GM18502 (cell line): ENCODE measurements at regions not wholly inside any gene's neighbourhood (a gene's known extent, or its start where the extent isn't known, plus 50 kb on each side); places are given as distances from the start of the nearest gene placed in this dataset.

Experiments
- ATAC-seq: cut with Tn5 transposase; IDR thresholded peaks from one replicate; pipeline ENCODE4 v1.9.1; 2021; ENCODE audit warnings: mild to moderate bottlenecking; ENCODE audit not compliant: unreplicated experiment, poor library complexity

DNA sequence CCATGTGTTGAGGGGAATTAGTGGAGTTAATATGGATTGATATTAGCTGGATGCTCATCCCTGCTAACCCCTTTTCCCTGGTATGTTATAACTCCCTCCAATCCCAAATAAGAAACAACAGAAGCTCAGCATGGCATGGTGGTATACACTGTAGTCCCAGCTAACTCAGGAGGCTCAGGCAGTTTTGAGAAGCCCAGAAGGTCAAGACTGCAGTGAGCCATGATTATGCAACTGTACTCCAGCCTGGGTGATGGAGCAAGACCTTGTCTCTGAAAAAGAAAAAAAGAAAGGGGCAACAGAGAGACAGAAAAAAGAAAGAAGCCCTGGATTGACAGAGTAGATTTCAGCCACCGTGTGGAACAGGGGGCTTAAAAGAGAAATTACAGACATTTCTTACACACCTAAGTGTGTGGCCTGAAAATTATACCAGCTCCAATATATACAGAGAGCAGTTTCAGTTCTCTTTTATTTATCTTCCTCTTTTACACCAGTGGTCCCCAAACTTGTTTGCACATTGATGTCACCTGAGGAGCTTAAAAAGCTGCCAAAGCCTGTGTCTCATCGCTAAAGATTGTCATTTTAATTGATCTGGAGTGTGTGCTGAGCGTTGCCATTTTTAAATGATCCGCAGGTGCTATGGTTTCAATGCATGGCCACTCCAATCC lies 203.6 kb downstream of the UBE2E3 start:
- ATAC-seq, result peak; percentile 99

DNA sequence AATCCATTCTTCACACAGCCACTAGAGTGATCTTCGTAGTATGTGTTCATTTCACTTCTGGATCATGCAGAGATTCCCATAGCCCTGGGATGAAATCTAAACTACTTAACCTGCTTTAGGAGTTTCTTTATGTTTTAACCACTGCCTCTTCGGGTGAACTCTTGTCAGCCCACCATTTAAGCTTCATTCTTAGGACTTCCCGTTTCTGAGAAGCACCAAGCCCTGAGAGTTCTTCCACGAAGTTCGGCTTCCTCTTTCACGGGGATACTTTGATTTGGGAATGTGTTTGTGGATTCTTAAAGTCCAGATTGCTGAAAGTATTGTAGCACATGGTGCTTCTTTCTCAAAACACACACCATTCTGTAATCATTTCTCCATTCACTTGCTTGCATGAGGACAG lies 205.0 kb downstream of the UBE2E3 start:
- no peak for ATAC-seq

DNA sequence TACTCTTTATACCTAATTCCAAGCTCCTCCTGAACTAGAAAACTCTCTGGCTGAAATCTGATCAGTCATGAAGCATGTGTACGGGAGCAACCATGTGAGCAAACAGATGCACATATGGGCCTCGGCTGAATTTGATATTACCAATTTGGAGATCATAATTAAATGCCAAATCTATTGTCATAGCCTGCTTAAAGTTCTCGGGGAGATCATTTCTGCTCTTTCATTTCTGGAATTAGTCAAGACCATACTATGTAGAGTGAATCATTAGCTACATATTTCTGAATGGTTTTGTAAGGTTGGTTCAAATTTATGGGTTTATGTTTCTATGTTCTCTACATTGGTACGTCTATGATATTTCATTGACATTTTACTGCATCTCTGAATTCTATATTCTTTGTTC lies 205.5 kb downstream of the UBE2E3 start:
- no peak for ATAC-seq

DNA sequence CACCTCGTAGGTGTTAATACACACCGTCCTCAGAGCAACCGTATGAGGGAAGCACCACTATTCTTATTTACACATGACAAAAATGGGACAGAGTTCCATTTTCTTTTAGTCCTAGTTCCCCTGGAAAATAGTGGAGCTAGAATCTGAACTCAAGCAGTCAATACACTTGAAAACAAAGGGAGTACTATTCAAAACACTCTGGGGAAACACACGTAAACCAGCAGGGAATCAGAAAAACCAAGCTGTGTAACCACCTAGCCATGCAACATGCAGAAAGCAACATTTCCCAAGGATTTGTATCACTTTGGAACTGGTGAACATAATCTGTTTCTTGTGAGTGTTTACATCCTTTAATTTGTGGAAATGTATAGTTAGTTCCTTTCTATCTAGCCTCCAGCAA lies 208.2 kb downstream of the UBE2E3 start:
- no peak for ATAC-seq

DNA sequence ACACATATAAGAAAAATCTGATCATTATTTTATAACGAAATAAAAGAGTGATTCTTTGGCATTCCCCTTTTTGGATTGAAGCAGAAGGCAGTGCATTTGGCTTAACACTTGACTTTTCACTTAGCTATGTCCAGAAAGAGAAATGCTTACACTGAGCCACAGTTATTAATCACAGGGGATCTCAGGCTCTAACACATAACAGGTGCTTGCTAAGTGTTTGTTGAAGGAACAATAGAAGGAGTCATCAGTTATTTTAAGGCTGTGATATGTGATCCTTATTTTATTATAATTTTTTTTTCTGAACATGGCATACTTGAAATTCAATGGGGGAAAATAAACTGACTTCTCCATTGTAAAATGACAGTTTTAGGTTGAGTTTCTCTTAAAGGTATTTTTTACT lies 209.5 kb downstream of the UBE2E3 start:
- no peak for ATAC-seq

DNA sequence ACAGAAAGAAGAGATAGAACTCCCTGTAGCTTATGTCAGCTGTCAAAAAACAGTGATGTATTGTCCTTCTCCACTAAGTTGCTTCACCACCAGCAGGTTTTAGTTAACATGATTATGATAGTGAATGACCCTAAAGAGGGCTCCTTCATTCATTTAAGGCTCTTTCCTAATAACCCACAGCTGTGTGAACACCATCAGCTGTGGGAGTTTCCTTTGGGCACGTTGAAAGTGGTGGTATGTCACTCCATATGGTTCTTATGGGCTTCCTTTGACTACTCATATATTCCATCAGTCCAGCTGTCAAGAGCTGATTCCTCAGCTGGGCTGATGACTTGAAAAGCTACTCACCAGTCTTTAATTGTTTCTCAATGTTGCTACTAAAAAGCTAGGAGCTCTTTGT lies 210.3 kb downstream of the UBE2E3 start:
- no peak for ATAC-seq

DNA sequence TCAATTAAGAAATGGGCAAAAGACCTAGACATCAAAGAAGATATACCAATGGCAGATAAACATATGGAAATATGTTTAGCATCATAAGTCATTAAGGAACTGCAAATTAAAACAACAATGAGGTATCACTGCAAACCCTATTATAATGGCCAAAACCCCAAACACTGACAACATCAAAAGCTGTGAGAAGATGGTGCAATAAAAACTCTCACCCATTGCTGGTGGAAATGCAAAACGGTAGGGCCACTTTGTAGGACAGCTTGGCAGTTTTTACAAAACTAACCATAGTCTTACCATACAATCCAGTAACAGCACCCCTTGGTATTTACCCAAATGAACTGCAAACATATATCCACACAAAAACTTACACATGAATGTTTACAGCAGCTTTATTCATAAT lies 213.1 kb downstream of the UBE2E3 start:
- ATAC-seq, result no peak

DNA sequence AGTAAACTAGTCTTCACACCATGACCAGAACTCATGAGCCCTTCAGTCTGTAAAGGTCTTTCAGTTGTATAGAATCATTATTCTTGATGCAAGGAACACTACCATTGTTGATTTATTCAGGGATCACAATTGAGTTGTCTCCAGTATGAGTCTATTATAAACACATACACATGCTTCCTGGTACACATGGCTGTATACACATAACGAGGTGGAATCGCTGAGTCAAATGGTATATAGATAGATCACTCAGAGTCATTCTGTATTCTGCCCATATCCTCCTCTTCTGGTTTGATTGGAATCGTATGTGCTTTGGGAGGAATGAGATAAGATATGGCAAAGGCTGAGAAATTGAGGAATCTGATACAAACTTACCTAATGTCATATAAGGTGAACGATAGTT lies 216.0 kb downstream of the UBE2E3 start:
- no peak for ATAC-seq

DNA sequence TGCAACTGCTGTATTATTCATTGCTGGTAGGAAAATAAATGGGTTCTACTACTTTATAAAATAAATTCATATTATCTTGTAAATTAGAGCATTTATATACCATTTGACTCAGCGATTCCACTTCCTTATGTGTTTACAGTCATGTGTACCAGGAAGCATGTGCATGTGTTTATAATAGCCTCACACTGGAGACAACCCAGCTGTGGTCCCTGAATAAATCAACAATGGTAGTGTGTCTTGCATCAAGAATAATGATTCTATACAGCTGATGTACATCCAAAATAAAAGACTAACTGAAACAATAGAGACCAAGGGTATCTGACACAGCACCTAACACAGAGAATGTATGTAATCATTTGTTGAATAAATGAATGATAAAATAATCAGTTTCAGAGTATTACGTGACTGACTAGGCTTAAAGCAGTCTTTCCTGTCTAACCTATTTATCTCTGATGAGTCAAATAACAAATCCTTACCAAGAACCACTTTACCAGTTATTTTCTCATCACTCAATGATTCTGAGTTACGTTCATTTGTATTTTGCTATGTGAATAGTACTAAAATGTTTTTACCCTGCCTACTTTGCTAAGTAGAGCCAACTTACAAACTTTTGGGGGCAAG lies 216.8 kb downstream of the UBE2E3 start:
- no peak for ATAC-seq

DNA sequence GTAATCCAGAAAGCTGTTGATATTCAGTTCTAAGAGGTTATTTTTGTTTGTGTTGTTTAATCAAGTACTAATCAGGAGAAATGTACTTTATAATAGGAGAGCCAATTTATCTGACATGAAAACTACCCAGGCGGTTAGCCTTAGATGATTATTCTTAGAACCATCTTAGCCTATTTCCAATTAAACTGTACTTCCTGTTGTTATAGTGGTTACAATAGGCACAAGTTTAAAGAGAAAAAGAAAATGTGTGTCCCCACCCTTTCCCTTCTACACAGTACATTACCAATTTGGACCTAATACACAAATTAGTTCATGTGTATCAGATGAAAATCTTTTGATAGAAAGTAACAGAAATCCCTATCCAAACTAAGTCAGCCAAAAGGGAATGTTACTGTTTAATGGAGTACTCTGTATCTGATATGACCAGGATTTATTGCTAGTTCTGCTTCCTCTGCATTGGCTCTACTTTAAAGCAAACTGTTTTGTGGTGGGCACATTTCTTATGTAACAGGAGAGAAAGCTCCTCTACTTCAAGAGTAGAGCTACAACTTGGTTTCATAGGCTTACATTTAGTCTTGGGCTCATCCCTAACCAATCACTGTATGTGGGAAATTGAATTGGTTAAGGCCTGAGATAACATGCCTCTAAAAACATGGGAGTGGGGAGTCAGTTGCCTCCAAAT lies 217.9 kb downstream of the UBE2E3 start:
- ATAC-seq, result no peak

DNA sequence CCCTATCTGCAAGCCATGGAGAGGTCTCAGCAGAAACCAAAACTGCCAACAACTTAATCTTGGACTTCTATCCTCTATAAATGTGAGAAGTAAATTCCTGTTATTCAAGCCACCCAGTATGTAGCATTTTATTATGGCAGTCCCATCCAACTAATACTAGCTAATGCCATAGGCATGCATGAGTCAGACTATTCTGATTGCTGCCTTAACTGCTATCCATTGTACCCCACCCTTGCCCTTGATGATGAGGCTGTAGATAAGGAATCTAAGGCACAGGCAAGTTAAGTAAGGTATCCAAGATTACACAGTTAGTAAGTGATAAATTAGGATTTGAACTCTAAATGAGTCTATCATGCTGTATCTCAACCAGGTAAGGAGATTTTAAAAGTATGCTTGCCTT lies 223.0 kb downstream of the UBE2E3 start:
- no peak for ATAC-seq

DNA sequence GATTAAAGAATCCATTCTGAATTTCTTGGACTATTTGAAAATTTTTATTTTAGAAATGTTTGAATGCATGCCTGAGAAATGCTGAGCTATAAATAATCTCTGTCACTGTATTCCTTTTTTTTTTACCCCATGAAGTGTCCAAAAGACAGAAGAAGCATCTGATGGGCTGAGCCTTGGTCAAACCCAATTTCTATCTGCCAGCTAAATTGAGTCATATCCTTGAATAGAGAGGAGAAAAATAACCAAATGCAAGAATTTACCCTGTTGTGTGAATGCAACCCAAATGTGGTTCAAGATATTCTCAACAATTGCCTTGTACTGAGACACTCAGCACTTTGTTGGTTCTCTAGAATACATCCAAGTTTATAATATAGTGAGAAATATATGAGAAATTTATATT lies 223.5 kb downstream of the UBE2E3 start:
- ATAC-seq, result no peak

DNA sequence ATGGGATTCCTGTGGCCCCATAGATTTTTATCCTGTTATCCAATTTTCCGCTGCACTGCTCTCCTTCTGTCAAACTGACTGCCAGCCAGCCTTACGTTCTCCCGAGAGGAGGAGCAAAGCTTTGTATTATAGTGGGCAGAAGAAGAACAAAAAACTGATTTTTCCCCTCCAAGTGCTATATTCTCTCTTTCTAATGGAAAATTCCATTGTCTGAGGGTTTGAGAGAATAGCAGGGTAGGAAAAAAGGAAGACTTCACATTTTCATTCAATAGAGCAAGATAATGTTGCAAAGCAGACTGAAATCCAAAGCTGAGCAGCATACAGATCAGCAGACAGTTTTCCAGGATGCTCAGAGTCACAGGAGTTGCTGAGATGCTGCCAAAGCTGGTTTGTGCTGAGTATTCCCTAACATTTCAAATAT lies 238.0 kb downstream of the UBE2E3 start:
- ATAC-seq, result no peak

DNA sequence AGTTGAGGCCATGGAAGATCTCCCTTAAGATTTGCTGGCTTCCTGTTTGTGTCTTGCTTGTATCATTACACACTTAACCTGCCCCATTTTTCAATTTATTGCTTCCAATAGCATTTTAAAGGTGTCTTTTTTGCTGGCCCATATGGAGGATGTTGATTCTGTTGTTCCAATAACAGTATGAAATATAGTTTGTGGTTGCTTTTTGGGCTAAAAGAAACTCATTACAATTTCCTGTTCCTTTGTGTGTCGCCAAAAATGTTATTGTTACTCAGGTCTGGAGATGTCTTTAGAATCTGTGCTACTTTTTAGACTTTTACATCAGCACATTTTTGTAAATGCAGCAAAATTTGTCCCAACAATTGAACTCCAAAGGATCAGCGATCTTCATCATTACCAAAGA lies 234.0 kb upstream of the ITGA4 start:
- no peak for ATAC-seq

DNA sequence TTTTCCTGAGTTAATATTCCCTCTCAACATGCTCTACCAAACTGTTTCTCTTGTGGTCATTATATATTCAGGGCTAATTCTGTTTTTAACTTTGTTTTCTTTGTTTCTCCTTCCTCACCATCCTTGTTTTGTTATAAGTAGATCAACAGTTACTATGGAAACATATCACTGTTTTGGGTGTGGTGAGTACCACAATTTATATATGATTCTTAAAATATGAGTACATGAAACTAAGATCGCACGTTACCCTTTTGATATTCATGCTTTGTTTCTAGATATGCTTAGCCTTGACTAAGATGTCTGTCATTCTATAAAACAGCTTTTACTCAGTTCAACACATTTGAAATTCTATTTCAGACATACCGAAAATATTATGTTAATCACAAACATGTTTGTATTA lies 232.3 kb upstream of the ITGA4 start:
- ATAC-seq, result no peak

DNA sequence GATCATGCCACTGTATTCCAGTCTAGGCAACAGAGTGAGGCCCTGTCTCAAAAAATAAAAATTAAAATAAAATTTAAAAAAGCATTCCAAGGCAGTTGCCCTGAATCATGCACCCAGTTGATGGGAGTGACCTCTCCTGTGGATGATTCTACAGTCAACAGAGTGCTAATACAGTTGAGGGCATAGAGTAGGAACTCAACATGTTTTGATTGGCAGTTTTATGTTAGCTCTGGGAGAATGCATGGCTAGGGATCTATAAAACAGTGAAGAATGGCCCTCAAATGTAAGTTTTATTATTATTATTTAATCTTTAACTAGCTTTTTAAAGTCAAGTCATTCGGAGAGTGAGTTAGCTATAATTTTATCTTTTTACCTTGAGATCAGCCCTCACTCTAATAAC lies 228.5 kb upstream of the ITGA4 start:
- ATAC-seq, result no peak

DNA sequence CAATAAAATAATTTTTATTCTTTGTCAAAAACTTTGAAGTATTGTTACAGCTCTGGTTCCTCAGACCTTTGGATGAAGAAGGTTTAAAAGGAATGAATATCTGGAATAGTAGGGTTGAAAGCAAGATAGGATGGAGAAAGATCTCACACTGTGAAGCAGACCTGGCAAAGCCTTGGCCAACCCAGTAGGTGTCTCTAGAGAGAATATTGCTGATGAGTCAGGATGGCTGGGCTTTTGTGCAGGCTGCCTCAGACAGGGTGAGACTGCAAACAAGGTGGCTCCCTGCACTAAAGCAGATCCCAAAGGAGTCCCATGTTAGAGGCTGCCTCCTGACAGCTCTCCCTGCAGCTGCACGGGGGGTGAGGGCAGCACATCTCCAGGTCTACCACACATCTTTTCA lies 226.0 kb upstream of the ITGA4 start:
- ATAC-seq, result no peak

DNA sequence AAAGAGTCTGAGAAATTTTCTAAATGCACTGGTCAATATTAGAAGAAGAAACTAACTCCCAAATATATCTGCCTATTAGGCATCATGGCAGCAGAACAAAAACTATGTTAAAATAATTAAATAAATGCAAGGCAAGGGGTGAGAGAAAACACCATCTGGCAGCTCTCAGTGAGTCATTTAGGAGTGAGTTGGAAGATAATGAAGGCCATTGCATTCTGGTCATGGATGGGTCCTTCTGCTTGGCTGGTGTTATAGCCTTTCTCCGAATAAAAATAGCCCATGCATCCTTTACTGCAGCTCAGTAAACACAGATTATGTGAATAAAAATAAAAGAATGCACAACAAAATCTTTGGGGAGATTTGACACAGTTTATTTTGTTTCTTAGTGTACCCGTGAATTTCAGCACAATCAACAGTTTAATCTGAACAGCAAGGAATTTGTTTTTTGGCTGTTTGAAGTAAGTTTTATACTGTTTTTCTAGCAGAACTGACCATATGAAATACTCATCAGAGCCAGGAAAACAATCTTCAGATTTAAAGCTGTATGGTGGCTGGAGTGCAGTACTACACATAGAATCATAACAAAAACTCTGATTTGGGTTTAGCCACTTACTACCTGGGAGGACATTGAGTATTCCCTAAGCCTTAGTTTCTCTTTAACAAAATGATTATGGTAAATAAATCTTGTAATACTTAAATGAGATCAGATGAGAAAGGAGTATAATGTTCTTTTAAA lies 225.1 kb upstream of the ITGA4 start:
- ATAC-seq, result no peak

DNA sequence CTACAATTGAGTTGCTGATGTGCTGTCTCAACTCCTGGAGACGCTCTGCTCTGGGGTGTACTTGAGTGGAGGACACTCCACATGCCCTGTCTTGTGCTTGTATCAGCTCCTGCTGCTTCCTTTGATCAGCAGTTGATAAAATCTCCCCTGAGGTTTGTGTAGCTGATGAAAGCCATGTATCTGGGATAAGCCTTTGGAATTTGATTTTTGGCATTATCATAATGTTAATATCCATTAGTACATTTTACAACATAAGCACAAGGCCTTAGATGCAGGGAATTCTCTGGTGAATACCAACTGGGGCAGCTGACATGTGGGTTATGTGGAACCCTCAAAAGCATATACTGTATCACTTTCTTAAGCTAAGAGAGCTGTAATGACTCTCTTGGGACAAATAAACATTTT lies 222.7 kb upstream of the ITGA4 start:
- ATAC-seq, result no peak

DNA sequence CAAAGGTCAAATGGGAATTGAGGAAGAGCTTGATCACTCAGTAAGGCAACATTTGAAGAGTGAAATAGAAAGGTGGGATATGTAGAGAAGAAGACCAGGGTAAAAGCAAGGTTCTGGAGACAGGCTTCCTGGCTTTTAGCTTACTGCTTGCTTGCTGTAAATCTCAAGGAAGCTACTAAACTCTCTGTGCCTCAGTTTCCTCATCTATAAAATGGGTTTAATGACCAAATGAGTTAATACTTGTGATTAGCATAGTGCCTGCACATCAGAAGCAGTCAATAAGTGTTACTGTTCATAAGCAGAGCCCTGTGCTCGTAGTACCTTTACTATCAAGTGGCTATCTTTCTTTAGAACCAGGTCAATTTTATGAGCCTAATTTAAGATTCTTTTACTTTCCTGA lies 222.2 kb upstream of the ITGA4 start:
- ATAC-seq, result no peak
